ENCODE measurements at regions not wholly inside any gene's neighbourhood (a gene's known extent, or its start where the extent isn't known, plus 50 kb on each side); places are given as distances from the start of the nearest gene placed in this dataset.
A peak's percentile ranks its signal among the peaks of the same experiment; 100 is the strongest.
"Not testable (repeated sequence)": the region's sequence is repeated elsewhere in the genome, so short reads cannot be mapped to it uniquely, and the experiment has no call there.

GRCh38 chr9:82052081-82052480 is 63.5 kb downstream of the SPATA31D1 start:
- no peaks in the 10 kb centered on the region for H3K4me1 Mint-ChIP-seq
- no peak overlapping the region for H3K27ac Mint-ChIP-seq
- DNase-seq, result no peak
- H3K36me3 Mint-ChIP-seq, result no peaks in the 10 kb centered on the region
- peaks cover 0 to 4% (median 0%) of the 10 kb centered on the region in 6 donors for H3K9me3 Mint-ChIP-seq
- H3K27me3 Mint-ChIP-seq (ENCODE audit: low read depth in 3 of 3), result peaks cover 0 to 1% (median 0%) of the 10 kb centered on the region in 3 donors
- no peak overlapping the region for H3K4me3 Mint-ChIP-seq

DNA sequence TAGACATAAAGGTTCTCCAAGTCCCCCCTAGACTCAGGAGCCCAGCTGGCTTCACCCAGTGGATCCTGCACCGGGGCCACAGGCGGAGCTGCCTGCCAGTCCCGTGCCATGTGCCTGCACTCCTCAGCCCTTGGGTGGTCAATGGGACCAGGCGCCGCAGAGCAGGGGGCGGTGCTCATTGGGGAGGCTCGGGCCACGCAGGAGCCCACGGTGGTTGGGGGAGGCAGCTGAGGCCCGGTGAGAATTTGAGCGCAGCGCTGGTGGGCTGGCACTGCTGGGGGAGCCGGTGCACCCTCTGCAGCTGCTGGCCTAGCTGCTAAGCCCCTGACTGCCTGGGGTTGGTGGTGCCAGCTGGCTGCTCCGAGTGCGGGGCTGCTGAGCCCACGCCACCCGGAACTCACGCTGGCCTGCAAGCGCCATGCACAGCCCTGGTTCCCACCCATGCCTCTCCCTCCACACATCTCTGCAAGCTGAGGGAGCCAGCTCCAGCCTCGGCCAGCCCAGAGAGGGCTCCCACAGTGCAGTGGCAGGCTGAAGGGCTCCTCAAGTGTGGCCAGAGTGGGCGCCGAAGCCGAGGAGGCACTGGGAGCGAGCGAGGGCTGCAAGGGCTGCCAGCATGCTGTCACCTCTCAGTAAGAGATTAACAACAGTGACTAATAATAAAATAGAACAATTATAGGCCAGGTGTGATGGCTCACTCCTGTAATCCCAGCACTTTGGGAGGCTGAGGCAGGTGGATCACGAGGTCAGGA is 65.9 kb downstream of the SPATA31D1 start:
- H3K27ac Mint-ChIP-seq, result no peak overlapping the region
- H3K9me3 Mint-ChIP-seq, result no peaks in the 10 kb centered on the region
- no peaks in the 10 kb centered on the region for H3K36me3 Mint-ChIP-seq
- no peaks in the 10 kb centered on the region for H3K4me1 Mint-ChIP-seq
- H3K27me3 Mint-ChIP-seq (ENCODE audit: low read depth in 3 of 3), result peaks cover 0 to 1% (median 0%) of the 10 kb centered on the region in 3 donors
- no peak overlapping the region for H3K4me3 Mint-ChIP-seq
- DNase-seq, result no peak

DNA sequence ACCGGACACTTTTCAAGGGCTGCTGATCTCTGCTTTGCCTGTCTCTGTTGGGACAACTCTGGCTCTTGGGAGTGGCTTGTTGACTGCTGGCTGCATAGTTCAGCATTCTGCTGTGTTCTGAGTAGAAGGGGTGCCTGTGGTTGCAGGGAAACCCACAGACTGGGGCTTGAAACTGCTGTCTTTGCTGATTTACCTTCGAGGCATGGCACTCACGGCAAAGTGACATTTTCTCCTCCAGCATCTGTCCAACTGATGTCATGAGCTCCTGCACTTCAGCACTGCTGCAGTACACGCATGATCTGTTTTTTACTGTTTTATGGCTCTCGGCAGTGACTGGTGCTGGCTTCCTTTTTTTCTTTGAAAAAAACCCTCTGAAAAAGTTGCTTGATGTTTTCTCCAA is 69.2 kb downstream of the SPATA31D1 start:
- H3K9me3 Mint-ChIP-seq, result peaks cover 0 to 4% (median 0%) of the 10 kb centered on the region in 6 donors
- no peak for DNase-seq

DNA sequence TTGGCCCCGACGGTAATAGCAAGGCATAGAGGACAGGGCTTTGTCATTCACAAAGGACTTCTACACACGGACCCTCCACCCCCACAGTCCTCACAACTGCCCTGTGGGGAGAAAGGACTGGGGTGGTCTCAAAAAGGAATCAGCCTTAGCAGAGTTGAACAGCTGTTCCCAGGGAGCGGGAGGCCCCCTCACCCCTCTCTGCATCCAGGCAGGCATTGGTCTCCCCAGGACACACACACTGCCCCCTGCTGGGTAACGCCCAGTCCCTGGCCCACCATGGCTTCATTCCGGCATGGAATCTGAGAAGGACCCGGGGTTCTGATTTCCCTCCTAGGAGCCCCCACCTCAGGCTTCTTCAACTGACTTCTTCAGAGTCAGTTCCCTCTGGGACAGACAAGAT is 73.2 kb downstream of the SPATA31D1 start:
- DNase-seq; H3K36me3 Mint-ChIP-seq; H3K9me3 Mint-ChIP-seq; H3K27me3 Mint-ChIP-seq (ENCODE audit: low read depth in 3 of 3); H3K4me1 Mint-ChIP-seq; H3K4me3 Mint-ChIP-seq; H3K27ac Mint-ChIP-seq: not testable (repeated sequence)

More for the DNA sequence above, 69.2 kb downstream of the SPATA31D1 start:
- Mint-ChIP-seq H3K36me3 (no peaks in the 10 kb centered on the region), H3K4me1 (no peaks in the 10 kb centered on the region), H3K4me3 (no peak overlapping the region), H3K27ac (no peak overlapping the region), H3K27me3 (ENCODE audit: low read depth in 3 of 3) (peaks cover 0 to 1% (median 0%) of the 10 kb centered on the region in 3 donors)

- H3K27me3 Mint-ChIP-seq (ENCODE audit: low read depth in 3 of 3), result no peaks in the 10 kb centered on the region
- DNase-seq, result no peak
- H3K4me3 Mint-ChIP-seq, result no peak overlapping the region
- H3K36me3 Mint-ChIP-seq, result no peaks in the 10 kb centered on the region
- H3K4me1 Mint-ChIP-seq, result no peaks in the 10 kb centered on the region
- H3K27ac Mint-ChIP-seq, result no peak overlapping the region
- H3K9me3 Mint-ChIP-seq, result peaks cover 0 to 4% (median 0%) of the 10 kb centered on the region in 6 donors
Measured at GRCh38 chr9:82062245-82062644, 73.7 kb downstream of the SPATA31D1 start.

DNA sequence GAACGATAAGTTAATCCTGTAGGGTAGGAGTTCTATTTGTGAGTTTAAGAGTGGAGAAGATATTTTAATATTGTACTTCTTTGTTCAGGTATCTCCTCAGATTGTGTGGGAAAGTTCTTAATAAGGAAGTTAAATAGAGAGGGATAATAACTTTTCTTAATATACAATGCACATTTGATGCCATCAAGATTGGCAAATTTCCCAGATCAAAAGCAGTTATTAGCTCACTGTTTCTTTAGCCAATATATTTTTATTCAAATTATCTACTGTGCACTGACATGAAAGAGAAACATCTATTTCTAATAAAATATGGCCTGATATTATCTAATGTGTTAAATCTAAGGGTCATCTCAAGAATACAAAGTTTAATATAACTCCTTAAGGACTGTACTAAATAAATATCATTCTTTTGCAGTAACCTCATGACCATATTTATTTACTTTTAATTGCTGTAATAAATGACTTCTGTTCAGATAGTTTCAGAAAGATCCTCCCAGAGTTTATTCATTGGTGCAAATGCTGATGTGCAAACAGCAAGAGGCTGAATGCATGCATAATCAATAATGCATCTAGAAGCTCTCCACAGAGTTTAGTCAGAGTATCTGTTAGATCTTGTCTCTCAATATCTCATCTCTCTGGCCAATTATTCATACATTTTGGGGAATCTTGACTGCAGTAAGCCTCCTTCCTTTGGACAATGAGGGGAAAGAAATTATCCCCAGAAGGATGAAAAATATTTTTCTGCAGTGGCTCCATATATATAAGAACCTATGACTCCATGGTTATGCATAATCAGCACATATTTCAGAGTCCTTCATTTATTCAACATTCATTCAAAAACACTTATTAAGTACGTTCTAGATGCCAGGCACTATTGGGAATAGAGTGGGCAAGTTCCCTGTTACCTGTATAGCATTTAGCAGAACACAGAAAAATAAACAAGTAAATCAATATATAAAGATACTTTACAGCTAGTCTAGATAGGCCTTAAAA is 85.3 kb downstream of the SPATA31D1 start:
- Mint-ChIP-seq H3K27ac (no peak overlapping the region), H3K4me3 (no peak overlapping the region), H3K9me3 (peaks cover 0 to 4% (median 0%) of the 10 kb centered on the region in 6 donors), H3K4me1 (no peaks in the 10 kb centered on the region), H3K36me3 (no peaks in the 10 kb centered on the region), H3K27me3 (ENCODE audit: low read depth in 3 of 3) (peaks cover 0 to 6% (median 0%) of the 10 kb centered on the region in 3 donors)
- no peak for DNase-seq

- no peaks in the 10 kb centered on the region for H3K4me1 Mint-ChIP-seq
- peaks cover 0 to 1% (median 0%) of the 10 kb centered on the region in 3 donors for H3K27me3 Mint-ChIP-seq (ENCODE audit: low read depth in 3 of 3)
- peaks cover 0 to 2% (median 0%) of the 10 kb centered on the region in 6 donors for H3K9me3 Mint-ChIP-seq
- no peaks in the 10 kb centered on the region for H3K36me3 Mint-ChIP-seq
- no peak overlapping the region for H3K27ac Mint-ChIP-seq
- H3K4me3 Mint-ChIP-seq, result no peak overlapping the region
- DNase-seq, result no peak
Measured at GRCh38 chr9:82080265-82080664, 91.7 kb downstream of the SPATA31D1 start.

- H3K27ac Mint-ChIP-seq, result no peak overlapping the region
- H3K36me3 Mint-ChIP-seq, result no peaks in the 10 kb centered on the region
- peaks cover 0 to 1% (median 0%) of the 10 kb centered on the region in 3 donors for H3K27me3 Mint-ChIP-seq (ENCODE audit: low read depth in 3 of 3)
- no peak for DNase-seq
- no peaks in the 10 kb centered on the region for H3K4me1 Mint-ChIP-seq
- H3K9me3 Mint-ChIP-seq, result peaks cover 0 to 2% (median 0%) of the 10 kb centered on the region in 6 donors
- no peak overlapping the region for H3K4me3 Mint-ChIP-seq
Measured at GRCh38 chr9:82081496-82081895, 92.9 kb downstream of the SPATA31D1 start.

DNA sequence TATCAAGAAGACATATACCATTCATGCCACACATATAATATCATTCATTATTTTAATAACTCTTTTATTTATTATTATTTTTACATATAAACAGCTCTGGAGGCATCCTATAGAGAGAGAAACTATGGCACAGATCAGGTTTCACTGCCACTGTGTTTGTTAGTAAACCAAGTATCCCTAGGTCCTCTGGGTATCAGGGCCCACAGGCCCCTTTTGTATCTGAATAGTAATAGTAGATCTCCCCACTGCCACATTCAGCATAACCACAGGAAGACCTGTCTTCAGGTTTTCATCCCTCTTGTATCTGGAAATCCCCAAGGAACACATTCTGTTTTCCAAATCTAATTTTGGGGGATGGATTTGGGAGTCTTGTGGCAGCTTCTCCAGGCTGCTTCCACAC is 94.0 kb downstream of the SPATA31D1 start:
- Mint-ChIP-seq H3K36me3 (no peaks in the 10 kb centered on the region), H3K9me3 (peaks cover 0 to 2% (median 0%) of the 10 kb centered on the region in 6 donors), H3K27me3 (ENCODE audit: low read depth in 3 of 3) (peaks cover 0 to 2% (median 1%) of the 10 kb centered on the region in 3 donors), H3K4me3 (no peak overlapping the region), H3K4me1 (no peaks in the 10 kb centered on the region), H3K27ac (no peak overlapping the region)
- DNase-seq, result no peak

- no peak for DNase-seq
- peaks cover 0 to 2% (median 1%) of the 10 kb centered on the region in 3 donors for H3K27me3 Mint-ChIP-seq (ENCODE audit: low read depth in 3 of 3)
- H3K36me3 Mint-ChIP-seq, result no peaks in the 10 kb centered on the region
- H3K4me1 Mint-ChIP-seq, result no peaks in the 10 kb centered on the region
- H3K27ac Mint-ChIP-seq, result no peak overlapping the region
- H3K9me3 Mint-ChIP-seq, result peaks cover 0 to 2% (median 0%) of the 10 kb centered on the region in 6 donors
- no peak overlapping the region for H3K4me3 Mint-ChIP-seq
Measured at GRCh38 chr9:82088591-82088990, 100.0 kb downstream of the SPATA31D1 start.

DNA sequence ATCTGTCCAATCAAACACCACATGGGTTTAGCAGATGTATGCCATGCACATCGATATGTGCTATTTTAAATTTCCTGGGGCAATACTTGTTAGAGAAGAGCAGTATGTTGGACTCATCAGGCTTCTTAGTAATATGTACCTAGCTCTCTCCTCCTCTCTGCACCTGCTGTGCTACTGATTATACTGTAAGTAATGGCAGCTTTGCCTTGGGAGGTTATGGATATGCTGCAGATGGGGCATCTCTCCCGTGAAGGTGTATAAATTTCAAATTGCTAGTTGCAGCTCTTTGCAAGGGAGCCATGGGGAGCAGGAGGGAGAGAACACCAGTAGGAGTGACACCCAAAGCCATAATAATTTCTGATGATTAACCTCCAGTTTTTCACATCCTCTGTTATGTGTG is 101.5 kb downstream of the SPATA31D1 start:
- Mint-ChIP-seq H3K4me1 (no peaks in the 10 kb centered on the region), H3K4me3 (no peak overlapping the region), H3K9me3 (no peaks in the 10 kb centered on the region), H3K36me3 (no peaks in the 10 kb centered on the region), H3K27ac (no peak overlapping the region), H3K27me3 (ENCODE audit: low read depth in 3 of 3) (peaks cover 0 to 2% (median 0%) of the 10 kb centered on the region in 3 donors)
- no peak for DNase-seq

DNA sequence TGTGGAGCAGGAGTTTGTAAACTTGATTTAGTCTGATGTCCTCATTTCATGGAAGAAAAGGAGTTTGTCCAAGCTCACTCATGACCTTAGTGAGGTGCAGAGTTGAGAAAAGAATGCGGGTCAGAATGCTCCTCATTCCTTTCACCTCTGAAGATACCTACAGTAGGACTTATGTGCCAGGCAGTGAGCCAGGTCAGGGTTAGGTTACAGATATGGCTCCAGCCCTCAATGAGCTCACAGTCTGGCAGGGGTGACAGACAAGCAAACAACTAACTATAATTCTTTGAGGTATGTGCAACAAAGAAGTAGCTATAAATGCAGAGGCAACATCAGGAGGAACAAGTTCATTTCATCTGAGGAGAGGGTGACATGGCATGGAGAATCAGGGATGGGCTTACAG is 102.5 kb downstream of the SPATA31D1 start:
- peaks cover 0 to 2% (median 0%) of the 10 kb centered on the region in 3 donors for H3K27me3 Mint-ChIP-seq (ENCODE audit: low read depth in 3 of 3)
- H3K4me1 Mint-ChIP-seq, result no peaks in the 10 kb centered on the region
- no peak overlapping the region for H3K4me3 Mint-ChIP-seq
- H3K36me3 Mint-ChIP-seq, result no peaks in the 10 kb centered on the region
- no peak overlapping the region for H3K27ac Mint-ChIP-seq
- no peak for DNase-seq
- no peaks in the 10 kb centered on the region for H3K9me3 Mint-ChIP-seq

- no peak overlapping the region for H3K27ac Mint-ChIP-seq
- H3K36me3 Mint-ChIP-seq, result no peaks in the 10 kb centered on the region
- no peak overlapping the region for H3K4me3 Mint-ChIP-seq
- no peaks in the 10 kb centered on the region for H3K4me1 Mint-ChIP-seq
- H3K27me3 Mint-ChIP-seq (ENCODE audit: low read depth in 3 of 3), result peaks cover 0 to 2% (median 0%) of the 10 kb centered on the region in 3 donors
- H3K9me3 Mint-ChIP-seq, result no peaks in the 10 kb centered on the region
- DNase-seq, result no peak
Measured at GRCh38 chr9:82091610-82092009, 103.0 kb downstream of the SPATA31D1 start.

- Mint-ChIP-seq H3K36me3 (peaks cover 0 to 4% (median 0%) of the 10 kb centered on the region in 3 donors), H3K27ac (peak overlapping the region in 1 of 6 donors; percentile 3), H3K27me3 (ENCODE audit: low read depth in 3 of 3) (peaks cover 0 to 2% (median 0%) of the 10 kb centered on the region in 3 donors), H3K4me3 (no peak overlapping the region), H3K9me3 (peaks cover 0 to 20% (median 9%) of the 10 kb centered on the region in 6 donors), H3K4me1 (no peaks in the 10 kb centered on the region)
- DNase-seq, result no peak
Measured at GRCh38 chr9:82101475-82101874, 112.9 kb downstream of the SPATA31D1 start.

All from immature natural killer cell (primary cell).